Skin epidermis (tissue), 12 donors: ENCODE measurements at regions not wholly inside any gene's neighbourhood (a gene's known extent, or its start where the extent isn't known, plus 50 kb on each side); places are given as distances from the start of the nearest gene placed in this dataset.
"Not testable (repeated sequence)": the region's sequence is repeated elsewhere in the genome, so short reads cannot be mapped to it uniquely, and the experiment has no call there.

Experiments
- H3K27ac ChIP-seq, 21 experiments: fragments of 200-600 bp; sonication (generic) in 11 of 21; one replicate each; pipeline ENCODE4 v1.5.0; 2020; ENCODE audit warnings: mild to moderate bottlenecking in 3 of 21, inconsistent platforms in 2 of 21, moderate library complexity in 2 of 21
- H3K4me3 ChIP-seq, 7 experiments: fragments of 200-600 bp; sonication (generic) in 2 of 7; one replicate each; pipeline ENCODE4 v1.5.0; 2020; ENCODE audit warnings: inconsistent platforms in 2 of 7, mild to moderate bottlenecking in 2 of 7, moderate library complexity in 1 of 7

- Histone ChIP-seq H3K27ac (no peak overlapping the region), H3K4me3 (no peak overlapping the region)
These were observed 262.0 kb upstream of the JARID2 start for GRCh38 chr6:14983599-14984518.

GRCh38 chr6:14984519-14984853 lies 261.4 kb upstream of the JARID2 start:
- Histone ChIP-seq H3K27ac (no peak overlapping the region), H3K4me3 (no peak overlapping the region)

GRCh38 chr6:14985366-14985765 lies 260.5 kb upstream of the JARID2 start:
- H3K27ac ChIP-seq = no peak overlapping the region
- no peak overlapping the region for H3K4me3 ChIP-seq

GRCh38 chr6:14986370-14986769 lies 259.5 kb upstream of the JARID2 start:
- Histone ChIP-seq H3K27ac (no peak overlapping the region), H3K4me3 (no peak overlapping the region)

GRCh38 chr6:14987490-14987889 lies 258.4 kb upstream of the JARID2 start:
- Histone ChIP-seq H3K4me3 (no peak overlapping the region), H3K27ac (no peak overlapping the region)

GRCh38 chr6:14992382-14992781 lies 253.5 kb upstream of the JARID2 start:
- no peak overlapping the region for H3K4me3 ChIP-seq
- no peak overlapping the region for H3K27ac ChIP-seq

- H3K27ac ChIP-seq = no peak overlapping the region
- H3K4me3 ChIP-seq = no peak overlapping the region
These were observed 250.7 kb upstream of the JARID2 start for GRCh38 chr6:14995208-14995607.

- H3K27ac ChIP-seq = no peak overlapping the region
- no peak overlapping the region for H3K4me3 ChIP-seq
These were observed 249.8 kb upstream of the JARID2 start for GRCh38 chr6:14995966-14996602.

- H3K27ac ChIP-seq = no peak overlapping the region
- H3K4me3 ChIP-seq = no peak overlapping the region
These were observed 249.0 kb upstream of the JARID2 start for GRCh38 chr6:14996892-14997291.

- Histone ChIP-seq H3K27ac (no peak overlapping the region), H3K4me3 (no peak overlapping the region)
These were observed 248.4 kb upstream of the JARID2 start for GRCh38 chr6:14997507-14997906.

- Histone ChIP-seq H3K27ac (no peak overlapping the region), H3K4me3 (no peak overlapping the region)
These were observed 246.8 kb upstream of the JARID2 start for GRCh38 chr6:14999106-14999505.

GRCh38 chr6:15001326-15001910 lies 244.5 kb upstream of the JARID2 start:
- H3K27ac ChIP-seq = no peak overlapping the region
- H3K4me3 ChIP-seq = no peak overlapping the region

GRCh38 chr6:15008269-15008668 lies 237.6 kb upstream of the JARID2 start:
- Histone ChIP-seq H3K27ac (no peak overlapping the region), H3K4me3 (no peak overlapping the region)

- Histone ChIP-seq H3K4me3 (no peak overlapping the region), H3K27ac (no peak overlapping the region)
These were observed 230.9 kb upstream of the JARID2 start for GRCh38 chr6:15014958-15015357.

- H3K27ac ChIP-seq = no peak overlapping the region
- no peak overlapping the region for H3K4me3 ChIP-seq
These were observed 229.1 kb upstream of the JARID2 start for GRCh38 chr6:15016813-15017212.

GRCh38 chr6:15017261-15017660 lies 228.6 kb upstream of the JARID2 start:
- no peak overlapping the region for H3K27ac ChIP-seq
- peak overlapping the region in 1 of 7 experiments; percentile 3 for H3K4me3 ChIP-seq

- Histone ChIP-seq H3K27ac (no peak overlapping the region), H3K4me3 (no peak overlapping the region)
These were observed 228.1 kb upstream of the JARID2 start for GRCh38 chr6:15017803-15018202.

- H3K4me3 ChIP-seq = no peak overlapping the region
- no peak overlapping the region for H3K27ac ChIP-seq
These were observed 225.6 kb upstream of the JARID2 start for GRCh38 chr6:15020119-15020770.

GRCh38 chr6:15021074-15021473 lies 224.8 kb upstream of the JARID2 start:
- Histone ChIP-seq H3K27ac (no peak overlapping the region), H3K4me3 (no peak overlapping the region)

GRCh38 chr6:15023018-15023417 lies 222.9 kb upstream of the JARID2 start:
- not testable (repeated sequence) for H3K27ac ChIP-seq, H3K4me3 ChIP-seq

GRCh38 chr6:15023448-15023847 lies 222.4 kb upstream of the JARID2 start:
- Histone ChIP-seq H3K4me3 (no peak overlapping the region), H3K27ac (no peak overlapping the region)
